Kidney (tissue), 13 donors: ENCODE measurements at regions not wholly inside any gene's neighbourhood (a gene's known extent, or its start where the extent isn't known, plus 50 kb on each side); places are given as distances from the start of the nearest gene placed in this dataset.
"Not testable (repeated sequence)": the region's sequence is repeated elsewhere in the genome, so short reads cannot be mapped to it uniquely, and the experiment has no call there.

ENCODE experiments used
- DNase-seq, 5 donors: peaks; one replicate each; pipeline ENCODE4 v3.0.0-alpha.2; 2013 to 2020
- FAIRE-seq: peaks from 2 replicates; lab custom pipeline; 2012; peaks lifted over from hg19 to GRCh38; lab: Jason Lieb, UNC
- H3K27ac ChIP-seq, 2 donors: one replicate each; pipeline ENCODE4 v1.7.0; 2013; ENCODE audit warnings: low read depth in 2 of 2, low read length in 2 of 2, inconsistent platforms in 1 of 2
- H3K27me3 ChIP-seq: one replicate; pipeline ENCODE4 v1.7.1; 2013; ENCODE audit warnings: low read length, inconsistent platforms; ENCODE audit not compliant: control insufficient read depth, insufficient read depth
- H3K36me3 ChIP-seq, 3 donors: one replicate each; pipeline versions ENCODE4 v1.7.0 to v1.7.1; 2013; ENCODE audit warnings: low read length in 3 of 3, control low read depth in 1 of 3, inconsistent platforms in 1 of 3; ENCODE audit not compliant: insufficient read depth in 3 of 3, control insufficient read depth in 2 of 3
- H3K4me1 ChIP-seq, 3 donors: one replicate each; pipeline versions ENCODE4 v1.7.0 to v1.7.1; 2013; ENCODE audit warnings: low read length in 3 of 3, inconsistent platforms in 1 of 3, low read depth in 1 of 3; ENCODE audit not compliant: control insufficient read depth in 2 of 3, insufficient read depth in 2 of 3
- H3K4me3 ChIP-seq, 3 donors: one replicate each; pipeline versions ENCODE4 v1.7.0 to v1.8.1; 2013; ENCODE audit warnings: low read length in 3 of 3, control low read depth in 1 of 3, inconsistent platforms in 1 of 3
- H3K9ac ChIP-seq, 3 donors: one replicate each; pipeline versions ENCODE4 v1.7.0 to v1.7.1; 2013; ENCODE audit warnings: low read length in 3 of 3, control low read depth in 1 of 3, inconsistent platforms in 1 of 3
- H3K9me3 ChIP-seq, 3 donors: one replicate each; pipeline versions ENCODE4 v1.7.0 to v1.7.1; 2013; ENCODE audit warnings: low read length in 3 of 3, control low read depth in 1 of 3, inconsistent platforms in 1 of 3; ENCODE audit not compliant: control insufficient read depth in 2 of 3, insufficient read depth in 1 of 3
- CTCF ChIP-seq: IDR thresholded peaks from 3 replicates; pipeline ENCODE4 v1.5.1; 2012; ENCODE audit warnings: mild to moderate bottlenecking, moderate library complexity, borderline replicate concordance; ENCODE audit not compliant: insufficient read depth; ENCODE audit errors: extremely low read depth
- intact Hi-C: fragments of 100-400 bp; cut with DNase I; formaldehyde crosslinking; loops from one replicate; pipeline ENCODE4 v1.11.1; 2022
- donor health status: control.
- donor health status: control.
- donor health status: control.
- donor health status: control.
- donor health status: control.
- donor health status: DM: yes; HTN: yes; CAD: no.
- donor health status: Normal renal cell carcinoma (clear cell type).

DNA sequence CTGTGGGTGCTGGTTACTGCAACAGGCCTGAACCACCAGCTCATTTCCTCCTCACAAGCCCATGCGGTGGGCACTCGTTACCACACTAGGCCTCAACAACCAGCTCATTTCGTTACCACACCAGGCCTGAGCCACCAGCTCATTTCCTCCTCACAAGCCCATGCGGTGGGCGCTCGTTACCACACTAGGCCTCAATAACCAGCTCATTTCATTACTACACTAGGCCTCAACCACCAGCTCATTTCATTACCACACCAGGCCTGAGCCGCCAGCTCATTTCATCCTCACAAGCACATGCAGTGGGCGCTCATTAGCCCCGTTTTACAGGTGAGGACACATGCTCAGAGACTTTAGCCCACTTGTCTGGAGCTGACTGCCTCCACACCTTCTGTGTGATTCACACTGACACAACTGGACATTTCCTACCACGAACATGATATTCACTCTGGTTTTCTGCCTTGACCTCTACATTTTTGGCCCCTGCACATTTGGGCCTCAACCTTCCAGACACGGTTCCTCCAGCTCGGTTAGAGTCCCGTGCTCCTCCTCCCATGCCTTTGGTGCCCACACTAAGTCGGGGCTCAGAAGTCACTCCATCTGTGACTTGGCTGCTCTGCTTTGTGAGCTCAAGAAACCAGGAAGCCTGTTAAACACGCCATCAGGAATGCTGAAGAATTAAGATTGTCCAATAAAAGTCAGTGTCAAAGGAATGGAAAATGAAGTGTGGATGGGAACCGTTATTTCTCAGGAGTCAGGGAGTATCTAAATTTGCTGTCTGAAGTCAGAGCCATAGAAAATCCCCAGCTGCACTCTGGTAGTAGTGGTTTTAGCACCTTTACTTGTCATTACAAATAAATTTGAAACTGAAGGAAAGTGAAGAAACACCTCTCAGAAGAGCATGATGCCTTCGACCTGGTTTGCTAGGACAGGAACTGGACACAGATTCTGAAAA is 55.8 kb upstream of the LANCL2 start:
- Histone ChIP-seq H3K9me3 (no peaks in the 10 kb centered on the region), H3K27ac (no peak overlapping the region), H3K9ac (no peak overlapping the region), H3K4me1 (peaks cover 0 to 3% (median 0%) of the 10 kb centered on the region in 3 donors), H3K4me3 (no peak overlapping the region), H3K36me3 (no peaks in the 10 kb centered on the region), H3K27me3 (no peaks in the 10 kb centered on the region)
- intact Hi-C loops: no loop called here
- TF ChIP-seq CTCF: no peak
- FAIRE-seq: no peak
- no peak for DNase-seq

- Histone ChIP-seq H3K27me3 (no peaks in the 10 kb centered on the region), H3K4me3 (no peak overlapping the region), H3K9me3 (no peaks in the 10 kb centered on the region), H3K36me3 (no peaks in the 10 kb centered on the region), H3K27ac (no peak overlapping the region), H3K4me1 (peaks cover 0 to 3% (median 0%) of the 10 kb centered on the region in 3 donors), H3K9ac (no peak overlapping the region)
- TF ChIP-seq CTCF: no peak
- intact Hi-C loops: no loop called here
- FAIRE-seq (no peak), DNase-seq (no peak)
Observed at GRCh38 chr7:55310287-55311025, 54.7 kb upstream of the LANCL2 start.

DNA sequence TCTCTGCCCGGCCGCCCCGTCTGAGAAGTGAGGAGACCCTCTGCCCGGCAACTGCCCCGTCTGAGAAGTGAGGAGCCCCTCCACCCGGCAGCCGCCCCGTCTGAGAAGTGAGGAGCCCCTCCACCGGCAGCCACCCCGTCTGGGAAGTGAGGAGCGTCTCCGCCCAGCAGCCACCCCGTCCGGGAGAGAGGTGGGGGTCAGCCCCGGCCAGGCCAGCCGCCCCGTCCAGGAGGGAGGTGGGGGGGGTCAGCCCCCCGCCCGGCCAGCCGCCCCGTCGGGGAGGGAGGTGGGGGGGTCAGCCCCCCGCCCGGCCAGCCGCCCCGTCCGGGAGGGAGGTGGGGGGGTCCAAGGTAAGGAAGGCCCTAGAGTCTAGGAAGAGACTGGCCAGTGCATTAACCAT is 53.2 kb upstream of the LANCL2 start:
- H3K9ac ChIP-seq, H3K4me3 ChIP-seq, DNase-seq, H3K27me3 ChIP-seq, H3K27ac ChIP-seq, H3K36me3 ChIP-seq, intact Hi-C loops, H3K4me1 ChIP-seq, H3K9me3 ChIP-seq, FAIRE-seq: not testable (repeated sequence)

GRCh38 chr7:55313671-55314070 is 51.5 kb upstream of the LANCL2 start:
- DNase-seq, H3K4me3 ChIP-seq, H3K4me1 ChIP-seq, H3K9me3 ChIP-seq, H3K9ac ChIP-seq, H3K36me3 ChIP-seq, H3K27ac ChIP-seq, H3K27me3 ChIP-seq, intact Hi-C loops, FAIRE-seq: not testable (repeated sequence)
